Transverse colon (tissue), 4 donors: ENCODE measurements at regions not wholly inside any gene's neighbourhood (a gene's known extent, or its start where the extent isn't known, plus 50 kb on each side); places are given as distances from the start of the nearest gene placed in this dataset.

Experiments
- DNase-seq: peaks from one replicate; pipeline ENCODE4 v3.0.0-alpha.2; 2019
- H3K27ac ChIP-seq, 4 donors: fragments of 200-600 bp; sonication (generic); 2 replicates each; pipeline ENCODE4 v1.5.1; 2016 to 2018; ENCODE audit warnings: inconsistent platforms in 4 of 4
- H3K27me3 ChIP-seq: fragments of 200-600 bp; sonication (generic); 2 replicates; pipeline ENCODE4 v1.5.1; 2017; ENCODE audit warnings: inconsistent platforms
- H3K36me3 ChIP-seq, 4 donors: fragments of 200-600 bp; sonication (generic); 2 replicates each; pipeline ENCODE4 v1.5.1; 2017 to 2019; ENCODE audit warnings: inconsistent platforms in 4 of 4
- H3K4me1 ChIP-seq, 4 donors: fragments of 200-600 bp; sonication (generic); 2 replicates each; pipeline ENCODE4 v1.5.1; 2017 to 2020; ENCODE audit warnings: inconsistent platforms in 4 of 4
- H3K4me3 ChIP-seq, 4 donors: fragments of 200-600 bp; sonication (generic); 1 replicate in 1 of 4; 2 replicates in 3 of 4; pipeline versions ENCODE4 v1.5.1 to v1.6.1; 2017 to 2019; ENCODE audit warnings: inconsistent platforms in 4 of 4
- H3K9me3 ChIP-seq, 2 donors: fragments of 200-600 bp; sonication (generic); 2 replicates each; pipeline ENCODE4 v1.5.1; 2017 to 2019; ENCODE audit warnings: inconsistent platforms in 2 of 2
- EP300 ChIP-seq: sonication (generic); formaldehyde crosslinking; IDR thresholded peaks from one replicate; pipeline ENCODE4 v1.6.1; 2017; ENCODE audit warnings: antibody characterized with exemption, low read depth
- POLR2A ChIP-seq: fragments of 450-650 bp; IDR thresholded peaks from one replicate; pipeline ENCODE4 v1.6.1; 2016; ENCODE audit warnings: antibody characterized with exemption, mild to moderate bottlenecking, moderate library complexity
- POLR2AphosphoS5 ChIP-seq, 3 donors: sonication (generic); formaldehyde crosslinking; IDR thresholded peaks; one replicate each; pipeline ENCODE4 v1.6.1; 2016; ENCODE audit warnings: antibody characterized with exemption in 3 of 3
- WGBS, 2 donors: methylation state at CpG; one replicate each; pipeline ENCODE4 v1.1.5; 2018; ENCODE audit warnings: low coverage in 1 of 2; 5-methylcytosine and 5-hydroxymethylcytosine counted together
- in situ Hi-C, 4 donors: fragments of 200-750 bp; cut with MboI; loops; one replicate each; pipeline versions ENCODE4 v1.15.0 to v1.15.1; 2017; ENCODE audit warnings: low sequenced_read_pairs in 3 of 4, low pct_ligation_motif_present in 1 of 4, low pct_unique_long_range_greater_than_20kb in 1 of 4
- intact Hi-C: fragments of 100-400 bp; cut with DNase I; formaldehyde crosslinking; loops from one replicate; pipeline ENCODE4 v1.15.1; 2023; ENCODE audit warnings: low total_unique reads
- TF ChIP-seq, protein P1 (sequence below), 5 experiments: fragments of 200-600 bp in 3 of 5; fragments of 450-650 bp in 2 of 5; sonication (generic) in 3 of 5; IDR thresholded peaks; 1 replicate in 2 of 5; 2 replicates in 3 of 5; pipeline ENCODE4 v1.5.1; 2016 to 2017; ENCODE audit warnings: antibody characterized with exemption in 5 of 5, inconsistent platforms in 3 of 5, mild to moderate bottlenecking in 2 of 5, moderate library complexity in 1 of 5

DNA sequence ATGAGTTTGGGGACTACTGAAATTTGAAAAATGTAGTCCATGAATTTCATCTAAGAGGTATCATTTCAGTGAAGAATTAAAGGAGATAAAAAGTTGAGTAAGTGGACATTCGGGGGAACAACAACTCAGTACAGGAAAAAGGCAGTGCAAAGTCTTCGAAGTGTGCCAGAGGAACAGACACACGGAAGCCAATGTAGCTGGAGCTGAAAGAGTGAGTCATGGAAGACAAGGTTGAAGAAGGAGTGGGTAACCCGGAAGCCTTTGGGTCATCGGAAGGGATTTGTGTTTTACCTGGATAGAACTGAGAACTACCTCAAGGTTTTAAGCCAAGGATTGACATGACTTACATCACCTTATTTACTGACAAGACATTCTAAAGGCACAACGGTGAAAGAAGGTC is 733.4 kb downstream of the NCAM2 start:
- no peaks in the 10 kb centered on the region for H3K27me3 ChIP-seq
- in situ Hi-C loops (no loop called here), intact Hi-C loops (no loop called here)
- no peak overlapping the region for H3K27ac ChIP-seq
- H3K4me3 ChIP-seq: no peak overlapping the region
- no peak for TF ChIP-seq EP300
- no peak for TF ChIP-seq POLR2A
- TF ChIP-seq, protein P1, sequence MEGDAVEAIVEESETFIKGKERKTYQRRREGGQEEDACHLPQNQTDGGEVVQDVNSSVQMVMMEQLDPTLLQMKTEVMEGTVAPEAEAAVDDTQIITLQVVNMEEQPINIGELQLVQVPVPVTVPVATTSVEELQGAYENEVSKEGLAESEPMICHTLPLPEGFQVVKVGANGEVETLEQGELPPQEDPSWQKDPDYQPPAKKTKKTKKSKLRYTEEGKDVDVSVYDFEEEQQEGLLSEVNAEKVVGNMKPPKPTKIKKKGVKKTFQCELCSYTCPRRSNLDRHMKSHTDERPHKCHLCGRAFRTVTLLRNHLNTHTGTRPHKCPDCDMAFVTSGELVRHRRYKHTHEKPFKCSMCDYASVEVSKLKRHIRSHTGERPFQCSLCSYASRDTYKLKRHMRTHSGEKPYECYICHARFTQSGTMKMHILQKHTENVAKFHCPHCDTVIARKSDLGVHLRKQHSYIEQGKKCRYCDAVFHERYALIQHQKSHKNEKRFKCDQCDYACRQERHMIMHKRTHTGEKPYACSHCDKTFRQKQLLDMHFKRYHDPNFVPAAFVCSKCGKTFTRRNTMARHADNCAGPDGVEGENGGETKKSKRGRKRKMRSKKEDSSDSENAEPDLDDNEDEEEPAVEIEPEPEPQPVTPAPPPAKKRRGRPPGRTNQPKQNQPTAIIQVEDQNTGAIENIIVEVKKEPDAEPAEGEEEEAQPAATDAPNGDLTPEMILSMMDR (IDR thresholded peaks at IDR 0.05): no peak
- no peak for TF ChIP-seq POLR2AphosphoS5 (IDR thresholded peaks at IDR 0.05)
- 86 to 90% methylated on average over 5 to 6 of the region's 6 CpGs for WGBS, 2 donors
- H3K4me1 ChIP-seq: no peaks in the 10 kb centered on the region
- H3K9me3 ChIP-seq: no peaks in the 10 kb centered on the region
- H3K36me3 ChIP-seq: no peaks in the 10 kb centered on the region
- DNase-seq: no peak

GRCh38 chr21:21734088-21734487 is 735.9 kb downstream of the NCAM2 start:
- no peaks in the 10 kb centered on the region for H3K4me1 ChIP-seq
- H3K9me3 ChIP-seq: no peaks in the 10 kb centered on the region
- H3K36me3 ChIP-seq: no peaks in the 10 kb centered on the region
- no peaks in the 10 kb centered on the region for H3K27me3 ChIP-seq
- in situ Hi-C loops: no loop called here
- WGBS, 2 donors: 83 to 88% methylated on average over 1 of the region's 1 CpG
- H3K4me3 ChIP-seq: no peak overlapping the region
- no peak for DNase-seq
- intact Hi-C loops: no loop called here
- H3K27ac ChIP-seq: no peak overlapping the region
- TF ChIP-seq EP300 (no peak), POLR2A (no peak), POLR2AphosphoS5 (IDR thresholded peaks at IDR 0.05) (no peak)
- TF ChIP-seq, protein P1 (IDR thresholded peaks at IDR 0.05): no peak

DNA sequence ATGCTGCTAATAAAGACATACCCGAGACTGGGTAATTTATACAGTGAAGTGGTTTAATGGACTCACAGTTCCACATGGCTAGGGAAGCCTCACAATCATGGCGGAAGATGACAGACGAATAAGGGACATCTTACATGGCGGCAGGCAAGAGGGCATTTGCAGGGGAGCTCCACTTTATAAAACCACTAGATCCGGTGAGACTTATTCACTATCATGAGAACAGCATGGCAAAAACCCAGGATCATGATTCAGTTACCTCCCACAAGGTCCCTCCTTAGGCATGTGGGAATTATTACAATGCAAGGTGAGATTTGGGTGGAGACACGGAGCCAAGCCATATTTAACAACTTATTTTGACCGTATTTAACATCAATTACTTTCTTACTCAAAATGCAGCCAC is 739.0 kb downstream of the NCAM2 start:
- no peaks in the 10 kb centered on the region for H3K27me3 ChIP-seq
- no peak overlapping the region for H3K4me3 ChIP-seq
- in situ Hi-C loops: no loop called here
- intact Hi-C loops: no loop called here
- no peaks in the 10 kb centered on the region for H3K9me3 ChIP-seq
- H3K4me1 ChIP-seq: no peaks in the 10 kb centered on the region
- no peak for TF ChIP-seq POLR2A
- TF ChIP-seq POLR2AphosphoS5 (IDR thresholded peaks at IDR 0.05): no peak
- TF ChIP-seq, protein P1 (IDR thresholded peaks at IDR 0.05): no peak
- no peak for TF ChIP-seq EP300
- H3K27ac ChIP-seq: no peak overlapping the region
- 75 to 89% methylated on average over 3 to 7 of the region's 7 CpGs for WGBS, 2 donors
- DNase-seq: no peak
- H3K36me3 ChIP-seq: no peaks in the 10 kb centered on the region

- 64 to 70% methylated on average over 5 of the region's 5 CpGs for WGBS, 2 donors
- TF ChIP-seq, protein P1 (IDR thresholded peaks at IDR 0.05): no peak
- TF ChIP-seq POLR2A (no peak), POLR2AphosphoS5 (IDR thresholded peaks at IDR 0.05) (no peak), EP300 (no peak)
- Histone ChIP-seq H3K27ac (no peak overlapping the region), H3K9me3 (no peaks in the 10 kb centered on the region), H3K27me3 (no peaks in the 10 kb centered on the region), H3K4me1 (no peaks in the 10 kb centered on the region), H3K36me3 (no peaks in the 10 kb centered on the region), H3K4me3 (no peak overlapping the region)
- no peak for DNase-seq
- intact Hi-C loops (no loop called here), in situ Hi-C loops (no loop called here)
Measured at GRCh38 chr21:21740207-21740606, 742.0 kb downstream of the NCAM2 start.
